Body of pancreas (tissue), 4 donors: ENCODE measurements at regions not wholly inside any gene's neighbourhood (a gene's known extent, or its start where the extent isn't known, plus 50 kb on each side); places are given as distances from the start of the nearest gene placed in this dataset.

Experiments
- ATAC-seq: fragments of 150-250 bp; one replicate; pipeline ENCODE4 v1.9.1; 2016
- DNase-seq, 4 donors: peaks; one replicate each; pipeline ENCODE4 v3.0.0-alpha.2; 2019
- H3K27ac ChIP-seq, 4 donors: fragments of 200-600 bp; sonication (generic); 1 replicate in 3 of 4; 2 replicates in 1 of 4; pipeline versions ENCODE4 v1.5.1 to v1.6.1; 2016 to 2019; ENCODE audit warnings: mild to moderate bottlenecking in 1 of 4, mixed read lengths in 1 of 4, moderate library complexity in 1 of 4
- H3K27me3 ChIP-seq, 2 donors: fragments of 200-600 bp; sonication (generic); one replicate each; pipeline ENCODE4 v1.6.0; 2016; ENCODE audit warnings: mild to moderate bottlenecking in 1 of 2
- H3K36me3 ChIP-seq, 2 donors: fragments of 200-600 bp; sonication (generic); replicated peaks in 1 of 2; 2 replicates each; pipeline ENCODE4 v1.5.1; 2016; ENCODE audit warnings: low read depth in 2 of 2; ENCODE audit not compliant: insufficient read depth in 1 of 2
- H3K4me1 ChIP-seq: fragments of 200-600 bp; sonication (generic); one replicate; pipeline ENCODE4 v1.6.0; 2016
- H3K4me3 ChIP-seq, 2 donors: fragments of 200-600 bp; sonication (generic); 1 replicate in 1 of 2; 2 replicates in 1 of 2; pipeline ENCODE4 v1.5.1; 2016 to 2019
- H3K9me3 ChIP-seq, 3 donors: fragments of 200-600 bp; sonication (generic); 1 replicate in 2 of 3; 2 replicates in 1 of 3; pipeline ENCODE4 v1.5.1; 2016
- POLR2A ChIP-seq, 3 donors: fragments of 450-650 bp; IDR thresholded peaks; one replicate each; pipeline ENCODE4 v1.6.1; 2016; ENCODE audit warnings: antibody characterized with exemption in 3 of 3, mild to moderate bottlenecking in 2 of 3
- WGBS, 2 donors: methylation state at CpG; one replicate each; pipeline ENCODE4 v1.1.5; 2017; 5-methylcytosine and 5-hydroxymethylcytosine counted together
- intact Hi-C: fragments of 100-400 bp; cut with DNase I; formaldehyde crosslinking; loops from one replicate; pipeline ENCODE4 v1.15.1; 2023
- TF ChIP-seq, protein P1 (sequence below), 7 experiments: fragments of 450-650 bp in 4 of 7; fragments of 200-600 bp in 3 of 7; sonication (generic) in 3 of 7; IDR thresholded peaks; one replicate each; pipeline ENCODE4 v1.5.1; 2016 to 2019; ENCODE audit warnings: antibody characterized with exemption in 7 of 7

GRCh38 chr20:47427067-47427466 lies 70.6 kb upstream of the ZMYND8 start:
- no peak for TF ChIP-seq POLR2A (IDR thresholded peaks at IDR 0.05)
- TF ChIP-seq, protein P1, sequence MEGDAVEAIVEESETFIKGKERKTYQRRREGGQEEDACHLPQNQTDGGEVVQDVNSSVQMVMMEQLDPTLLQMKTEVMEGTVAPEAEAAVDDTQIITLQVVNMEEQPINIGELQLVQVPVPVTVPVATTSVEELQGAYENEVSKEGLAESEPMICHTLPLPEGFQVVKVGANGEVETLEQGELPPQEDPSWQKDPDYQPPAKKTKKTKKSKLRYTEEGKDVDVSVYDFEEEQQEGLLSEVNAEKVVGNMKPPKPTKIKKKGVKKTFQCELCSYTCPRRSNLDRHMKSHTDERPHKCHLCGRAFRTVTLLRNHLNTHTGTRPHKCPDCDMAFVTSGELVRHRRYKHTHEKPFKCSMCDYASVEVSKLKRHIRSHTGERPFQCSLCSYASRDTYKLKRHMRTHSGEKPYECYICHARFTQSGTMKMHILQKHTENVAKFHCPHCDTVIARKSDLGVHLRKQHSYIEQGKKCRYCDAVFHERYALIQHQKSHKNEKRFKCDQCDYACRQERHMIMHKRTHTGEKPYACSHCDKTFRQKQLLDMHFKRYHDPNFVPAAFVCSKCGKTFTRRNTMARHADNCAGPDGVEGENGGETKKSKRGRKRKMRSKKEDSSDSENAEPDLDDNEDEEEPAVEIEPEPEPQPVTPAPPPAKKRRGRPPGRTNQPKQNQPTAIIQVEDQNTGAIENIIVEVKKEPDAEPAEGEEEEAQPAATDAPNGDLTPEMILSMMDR (IDR thresholded peaks at IDR 0.05) = no peak
- H3K4me3 ChIP-seq = no peak overlapping the region
- no peak overlapping the region for H3K27ac ChIP-seq
- no peak for DNase-seq
- ATAC-seq = no peak
- intact Hi-C loops = no loop called here
- H3K9me3 ChIP-seq = peaks cover 0 to 15% (median 0%) of the 10 kb centered on the region in 3 donors
- no peaks in the 10 kb centered on the region for H3K27me3 ChIP-seq
- no peaks in the 10 kb centered on the region for H3K4me1 ChIP-seq
- 63 to 68% methylated on average over 2 of the region's 2 CpGs for WGBS, 2 donors
- no peaks in the 10 kb centered on the region for H3K36me3 ChIP-seq

DNA sequence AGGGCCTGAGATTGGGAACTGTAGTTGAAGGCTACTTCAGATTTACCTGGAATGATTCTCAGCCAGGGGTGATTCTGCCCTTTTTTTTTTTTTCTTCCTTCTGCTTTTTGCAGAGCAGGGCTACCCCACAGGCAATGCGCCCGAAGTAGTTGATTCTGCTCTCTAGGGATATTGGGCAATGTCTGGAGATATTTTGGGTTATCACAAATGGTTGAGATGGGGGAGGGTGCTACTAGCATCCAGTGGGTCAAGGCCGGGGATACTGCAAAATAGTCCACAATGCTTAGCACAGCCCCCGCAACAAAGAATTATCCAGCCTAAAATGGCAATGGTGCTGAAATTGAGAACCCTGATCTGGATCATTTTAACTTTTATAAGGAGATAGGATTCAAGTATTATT lies 71.2 kb upstream of the ZMYND8 start:
- no peaks in the 10 kb centered on the region for H3K4me1 ChIP-seq
- H3K9me3 ChIP-seq = peaks cover 0 to 15% (median 0%) of the 10 kb centered on the region in 3 donors
- H3K27ac ChIP-seq = no peak overlapping the region
- H3K4me3 ChIP-seq = no peak overlapping the region
- DNase-seq (no peak), ATAC-seq (no peak)
- H3K27me3 ChIP-seq = no peaks in the 10 kb centered on the region
- no peak for TF ChIP-seq POLR2A (IDR thresholded peaks at IDR 0.05)
- TF ChIP-seq, protein P1 (IDR thresholded peaks at IDR 0.05) = no peak
- intact Hi-C loops = no loop called here
- H3K36me3 ChIP-seq = no peaks in the 10 kb centered on the region
- WGBS, 2 donors = 76 to 96% methylated on average over 4 of the region's 4 CpGs

DNA sequence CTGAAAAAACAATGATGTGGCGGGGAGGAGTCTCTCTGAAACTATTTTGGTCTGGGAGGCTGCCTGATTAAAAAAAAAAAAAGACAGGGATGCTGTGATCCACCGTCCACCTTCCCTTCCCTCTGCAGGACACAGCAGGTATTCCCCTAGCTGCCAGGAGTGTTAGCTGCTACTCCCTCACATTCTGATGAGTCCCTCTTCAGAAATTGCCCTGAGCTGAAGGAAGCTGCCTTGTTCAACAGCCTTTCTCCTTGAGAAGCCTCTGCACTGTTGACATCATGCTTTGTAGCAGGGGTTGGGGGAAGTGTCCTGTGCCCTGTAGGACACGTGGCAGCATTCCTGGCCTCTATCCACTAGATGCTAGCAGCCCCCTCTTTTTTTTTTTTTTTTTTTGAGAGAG lies 71.7 kb upstream of the ZMYND8 start:
- Histone ChIP-seq H3K27me3 (no peaks in the 10 kb centered on the region), H3K36me3 (no peaks in the 10 kb centered on the region), H3K4me1 (no peaks in the 10 kb centered on the region), H3K4me3 (no peak overlapping the region), H3K27ac (no peak overlapping the region), H3K9me3 (peaks cover 0 to 15% (median 0%) of the 10 kb centered on the region in 3 donors)
- 53 to 88% methylated on average over 3 of the region's 3 CpGs for WGBS, 2 donors
- TF ChIP-seq, protein P1 (IDR thresholded peaks at IDR 0.05) = no peak
- TF ChIP-seq POLR2A (IDR thresholded peaks at IDR 0.05) = no peak
- intact Hi-C loops = no loop called here
- no peak for DNase-seq
- no peak for ATAC-seq

DNA sequence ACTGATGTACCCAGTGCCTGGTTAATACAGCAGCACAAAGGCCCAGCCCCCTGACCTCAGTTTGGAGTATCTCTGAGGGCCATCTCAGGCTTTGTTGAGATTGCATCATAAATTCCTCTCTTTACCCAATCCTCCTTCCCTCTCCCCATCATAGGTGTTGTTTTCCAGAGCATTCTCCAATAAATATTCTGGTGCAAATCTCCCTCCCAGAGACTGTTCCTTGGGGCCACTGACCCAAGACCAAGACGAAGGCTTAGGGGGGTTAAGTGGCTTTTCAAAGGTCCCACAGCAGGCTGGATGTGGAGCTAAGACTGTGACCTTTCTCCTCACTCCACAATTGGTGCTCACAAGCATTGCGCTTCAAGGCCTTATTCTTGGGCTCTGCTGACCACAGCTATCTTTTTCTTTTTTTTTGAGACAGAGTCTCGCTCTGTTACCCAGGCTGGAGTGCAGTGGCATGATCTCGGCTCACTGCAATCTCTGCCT lies 72.4 kb upstream of the ZMYND8 start:
- 83 to 84% methylated on average over 4 of the region's 4 CpGs for WGBS, 2 donors
- TF ChIP-seq, protein P1 (IDR thresholded peaks at IDR 0.05) = no peak
- TF ChIP-seq POLR2A (IDR thresholded peaks at IDR 0.05) = no peak

GRCh38 chr20:47429409-47429808 lies 72.3 kb upstream of the NCOA3 start:
- no peak for ATAC-seq
- Histone ChIP-seq H3K4me1 (no peaks in the 10 kb centered on the region), H3K27ac (no peak overlapping the region), H3K27me3 (no peaks in the 10 kb centered on the region), H3K4me3 (no peak overlapping the region), H3K9me3 (peaks cover 0 to 15% (median 0%) of the 10 kb centered on the region in 3 donors), H3K36me3 (no peaks in the 10 kb centered on the region)
- intact Hi-C loops = no loop called here
- no peak for DNase-seq
- no peak for TF ChIP-seq POLR2A (IDR thresholded peaks at IDR 0.05)
- TF ChIP-seq, protein P1 (IDR thresholded peaks at IDR 0.05) = no peak
- 93 to 100% methylated on average over 3 of the region's 3 CpGs for WGBS, 2 donors

More for the DNA sequence above, 72.4 kb upstream of the ZMYND8 start:
- Histone ChIP-seq H3K27me3 (no peaks in the 10 kb centered on the region), H3K4me1 (no peaks in the 10 kb centered on the region), H3K9me3 (peaks cover 0 to 15% (median 0%) of the 10 kb centered on the region in 3 donors), H3K36me3 (no peaks in the 10 kb centered on the region), H3K4me3 (no peak overlapping the region), H3K27ac (no peak overlapping the region)
- intact Hi-C loops = no loop called here
- DNase-seq (no peak), ATAC-seq (no peak)
